Activated CD4-positive, alpha-beta T cell treated with anti-CD3 and anti-CD28 coated beads for 24 hours (primary cell): ENCODE measurements at regions not wholly inside any gene's neighbourhood (a gene's known extent, or its start where the extent isn't known, plus 50 kb on each side); places are given as distances from the start of the nearest gene placed in this dataset.
"Not testable (repeated sequence)": the region's sequence is repeated elsewhere in the genome, so short reads cannot be mapped to it uniquely, and the experiment has no call there.

Experiments used
- DNase-seq, 2 donors: peaks; one replicate each; pipeline ENCODE4 v3.0.0-alpha.2; 2020; ENCODE audit warnings: low read depth in 2 of 2

GRCh38 chr12:60195483-60195882 is 599.7 kb downstream of the SLC16A7 start:
- no peak for DNase-seq

- no peak for DNase-seq
Observed at GRCh38 chr12:60196366-60196765, 600.5 kb downstream of the SLC16A7 start.

GRCh38 chr12:60197589-60197988 is 601.8 kb downstream of the SLC16A7 start:
- no peak for DNase-seq

- no peak for DNase-seq
Observed at GRCh38 chr12:60201891-60202290, 606.1 kb downstream of the SLC16A7 start.

GRCh38 chr12:60205500-60205899 is 609.7 kb downstream of the SLC16A7 start:
- DNase-seq, result no peak

GRCh38 chr12:60209521-60209920 is 613.7 kb downstream of the SLC16A7 start:
- DNase-seq, result no peak

GRCh38 chr12:60209933-60210332 is 614.1 kb downstream of the SLC16A7 start:
- no peak for DNase-seq

GRCh38 chr12:60210756-60211155 is 614.9 kb downstream of the SLC16A7 start:
- DNase-seq, result no peak

- no peak for DNase-seq
Observed at GRCh38 chr12:60211244-60211643, 615.4 kb downstream of the SLC16A7 start.

GRCh38 chr12:60212159-60213000 is 616.6 kb downstream of the SLC16A7 start:
- DNase-seq, result no peak

- DNase-seq, result not testable (repeated sequence)
Observed at GRCh38 chr12:60213272-60213671, 617.4 kb downstream of the SLC16A7 start.

GRCh38 chr12:60216226-60216625 is 620.4 kb downstream of the SLC16A7 start:
- DNase-seq, result no peak

- no peak for DNase-seq
Observed at GRCh38 chr12:60223242-60223641, 627.4 kb downstream of the SLC16A7 start.

- no peak for DNase-seq
Observed at GRCh38 chr12:60225216-60226000, 629.6 kb downstream of the SLC16A7 start.

- no peak for DNase-seq
Observed at GRCh38 chr12:60227916-60228315, 632.1 kb downstream of the SLC16A7 start.

- no peak for DNase-seq
Observed at GRCh38 chr12:60230056-60230455, 634.2 kb downstream of the SLC16A7 start.

- no peak for DNase-seq
Observed at GRCh38 chr12:60231303-60231702, 635.5 kb downstream of the SLC16A7 start.

GRCh38 chr12:60231976-60232907 is 636.4 kb downstream of the SLC16A7 start:
- DNase-seq, result no peak

GRCh38 chr12:60234611-60235195 is 638.9 kb downstream of the SLC16A7 start:
- DNase-seq, result not testable (repeated sequence)

GRCh38 chr12:60235261-60235660 is 639.4 kb downstream of the SLC16A7 start:
- no peak for DNase-seq

- DNase-seq, result not testable (repeated sequence)
Observed at GRCh38 chr12:60236416-60236815, 640.6 kb downstream of the SLC16A7 start.
